NCI-H1694 (cell line): ENCODE measurements at regions not wholly inside any gene's neighbourhood (a gene's known extent, or its start where the extent isn't known, plus 50 kb on each side); places are given as distances from the start of the nearest gene placed in this dataset.

Experiments
- DNase-seq: peaks from one replicate; lab custom pipeline; 2025; lab: John Stamatoyannopoulos, UW

DNA sequence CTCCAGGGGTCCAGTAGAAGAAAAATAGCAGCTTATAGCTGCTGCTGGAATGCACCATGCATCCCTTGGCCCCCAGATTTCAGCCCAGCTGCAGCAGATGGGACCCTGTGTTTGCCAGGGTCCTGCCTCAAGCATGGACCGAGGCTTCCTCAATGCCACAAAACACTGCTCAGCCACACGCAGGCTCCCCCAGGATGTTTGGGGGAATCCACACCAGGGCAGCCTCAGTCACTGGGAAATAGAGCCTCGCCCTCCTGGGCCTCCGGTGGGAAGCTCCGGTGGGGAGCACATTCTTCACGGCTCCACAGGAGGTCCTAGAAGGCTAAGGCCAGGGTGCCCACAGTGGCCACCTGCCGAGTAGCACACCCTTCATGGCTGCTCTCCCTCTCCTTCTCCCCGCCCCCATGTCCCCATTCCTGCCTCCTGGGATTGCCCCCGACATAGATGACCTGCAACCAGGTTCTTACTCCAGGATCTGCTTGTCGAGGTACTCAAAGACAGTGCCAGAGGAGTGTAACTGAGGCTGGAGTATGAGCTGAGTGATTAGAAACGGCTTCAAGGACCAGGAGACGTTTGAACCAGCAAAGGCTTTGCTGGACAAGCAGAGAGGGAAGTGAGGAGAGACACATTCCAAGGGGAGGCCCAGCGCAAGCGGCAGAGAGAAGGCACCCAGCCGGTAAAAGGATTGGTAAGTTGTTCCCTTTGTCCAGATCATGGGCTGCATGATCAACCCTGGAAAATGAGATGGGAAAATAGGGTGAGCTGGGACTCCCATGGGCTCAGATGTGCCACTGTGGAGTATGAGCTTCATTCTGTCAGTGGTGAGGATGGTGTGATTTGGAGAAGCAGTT, 110.7 kb upstream of the UQCRFS1 start:
- DNase-seq = no peak

GRCh38 chr19:29324291-29324680, 111.3 kb upstream of the UQCRFS1 start:
- no peak for DNase-seq

DNA sequence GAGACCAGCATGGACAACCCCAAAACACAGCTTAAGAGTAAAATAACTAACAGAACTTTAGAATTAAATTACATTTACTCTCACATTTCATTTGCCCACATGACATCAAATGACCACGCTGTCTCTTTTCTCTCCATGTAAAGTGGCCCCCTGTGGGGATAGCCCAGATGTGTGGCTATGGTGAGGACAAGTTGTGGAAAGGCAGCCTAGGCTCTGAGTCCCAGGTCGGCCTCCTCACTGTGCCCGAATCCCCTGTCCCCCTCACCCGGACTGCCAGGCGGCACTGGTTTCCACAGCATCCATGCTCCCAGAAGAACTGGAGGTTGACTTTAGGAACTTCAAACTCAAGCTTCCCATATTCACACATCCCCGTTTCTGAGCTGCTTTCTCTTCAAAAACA, 111.8 kb upstream of the UQCRFS1 start:
- no peak for DNase-seq

DNA sequence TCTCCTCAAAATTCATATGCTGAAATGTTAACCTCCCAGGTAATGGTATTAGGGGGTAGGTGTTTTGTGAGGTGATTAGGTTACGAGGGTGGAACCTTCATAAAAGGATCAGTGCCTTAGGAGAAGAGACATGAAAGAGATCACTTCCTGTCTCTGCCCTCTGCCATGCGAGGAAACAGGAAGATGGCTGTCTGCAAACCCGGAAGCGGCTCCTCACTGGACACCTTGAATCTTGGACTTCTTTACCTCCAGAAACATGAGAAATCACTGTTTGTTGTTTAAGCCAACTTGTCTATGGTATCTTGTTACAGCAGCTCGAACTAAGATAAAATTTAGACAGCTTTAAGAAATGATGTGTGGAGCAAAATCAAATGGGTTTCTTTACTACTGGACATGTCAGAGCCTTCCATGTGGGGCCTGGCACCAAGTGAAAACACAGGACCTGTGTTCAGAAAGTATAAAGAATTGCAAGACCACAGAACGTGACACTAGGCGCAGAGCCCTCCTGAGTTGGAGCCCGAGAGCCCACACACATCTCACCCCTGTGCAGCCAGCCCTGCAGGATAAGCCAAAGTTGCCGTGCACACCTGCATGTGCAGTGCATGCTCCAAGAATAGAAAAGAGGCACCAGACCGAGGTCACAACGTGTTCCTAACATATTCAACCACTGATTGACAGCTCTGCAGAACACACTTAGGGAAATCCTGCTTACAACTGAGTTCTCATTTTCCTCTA, 112.5 kb upstream of the UQCRFS1 start:
- no peak for DNase-seq

- DNase-seq = no peak
Measured at GRCh38 chr19:29326351-29326750, 113.4 kb upstream of the UQCRFS1 start.

GRCh38 chr19:29326849-29327840, 114.2 kb upstream of the UQCRFS1 start:
- no peak for DNase-seq

GRCh38 chr19:29328586-29328985, 115.6 kb upstream of the UQCRFS1 start:
- no peak for DNase-seq

GRCh38 chr19:29329460-29330134, 116.6 kb upstream of the UQCRFS1 start:
- DNase-seq = no peak

GRCh38 chr19:29336425-29336824, 123.5 kb upstream of the UQCRFS1 start:
- DNase-seq = no peak

DNA sequence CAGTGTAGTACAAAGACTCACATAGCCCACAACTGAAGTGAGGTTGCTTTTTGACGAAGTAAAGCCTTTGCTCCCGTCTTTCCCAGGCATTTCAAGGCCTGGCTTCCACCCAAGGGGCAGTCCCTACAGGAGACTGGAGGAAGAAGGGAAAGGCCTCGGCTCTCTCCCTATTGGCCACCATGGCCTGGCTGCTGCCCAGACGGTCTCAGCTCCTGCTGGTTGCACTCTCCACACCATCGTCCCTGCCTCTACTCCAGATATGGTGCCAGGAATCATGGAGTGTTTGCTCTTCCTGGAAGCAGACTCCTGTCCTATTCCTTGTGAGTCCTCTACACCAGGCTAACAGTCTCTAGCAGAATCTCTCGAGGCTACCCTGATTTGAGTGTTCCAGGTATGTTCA, 124.1 kb upstream of the UQCRFS1 start:
- no peak for DNase-seq

DNA sequence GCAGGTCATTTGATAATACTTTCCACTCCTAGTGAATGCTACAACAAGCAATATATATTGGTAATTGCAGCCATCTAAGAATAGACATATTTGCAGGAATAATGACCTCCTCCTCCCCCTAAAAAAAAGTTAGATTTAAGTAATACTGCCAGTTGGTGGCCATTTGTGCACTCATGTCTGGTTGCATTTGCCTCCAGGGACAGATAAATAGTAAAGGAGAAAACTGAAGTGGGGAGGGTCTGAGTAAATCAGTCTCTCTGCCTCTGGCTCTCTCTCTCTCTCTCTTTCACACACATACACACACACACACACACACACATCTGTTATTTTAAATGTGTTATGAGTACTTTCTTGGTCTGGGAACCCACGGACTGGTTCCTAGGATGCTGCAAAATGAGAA, 125.5 kb upstream of the UQCRFS1 start:
- no peak for DNase-seq

- no peak for DNase-seq
Measured at GRCh38 chr19:29342721-29343120, 129.8 kb upstream of the UQCRFS1 start.

- DNase-seq = no peak
Measured at GRCh38 chr19:29364224-29364726, 151.3 kb upstream of the UQCRFS1 start.

GRCh38 chr19:29364999-29365398, 152.0 kb upstream of the UQCRFS1 start:
- no peak for DNase-seq

GRCh38 chr19:29365836-29366417, 153.0 kb upstream of the UQCRFS1 start:
- DNase-seq = no peak

DNA sequence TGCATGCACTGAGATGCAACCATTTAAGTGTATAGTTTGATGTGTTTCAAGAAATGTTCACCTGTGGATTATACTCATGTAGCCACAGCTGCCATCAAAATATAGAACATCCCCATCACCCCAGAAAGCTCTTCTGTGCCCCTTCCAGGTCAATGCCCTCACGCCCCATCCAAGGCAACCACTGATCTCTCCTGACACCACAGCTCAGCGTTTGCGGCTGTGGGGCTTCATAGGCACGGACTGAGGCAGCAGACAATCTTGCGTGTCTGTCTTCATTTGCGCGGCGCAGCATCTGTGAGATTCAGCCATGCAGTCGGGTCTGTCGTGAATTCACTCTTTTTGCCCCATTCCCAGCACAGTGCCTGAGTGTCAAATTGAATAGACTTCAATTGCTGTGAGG, 153.8 kb upstream of the UQCRFS1 start:
- DNase-seq = no peak

DNA sequence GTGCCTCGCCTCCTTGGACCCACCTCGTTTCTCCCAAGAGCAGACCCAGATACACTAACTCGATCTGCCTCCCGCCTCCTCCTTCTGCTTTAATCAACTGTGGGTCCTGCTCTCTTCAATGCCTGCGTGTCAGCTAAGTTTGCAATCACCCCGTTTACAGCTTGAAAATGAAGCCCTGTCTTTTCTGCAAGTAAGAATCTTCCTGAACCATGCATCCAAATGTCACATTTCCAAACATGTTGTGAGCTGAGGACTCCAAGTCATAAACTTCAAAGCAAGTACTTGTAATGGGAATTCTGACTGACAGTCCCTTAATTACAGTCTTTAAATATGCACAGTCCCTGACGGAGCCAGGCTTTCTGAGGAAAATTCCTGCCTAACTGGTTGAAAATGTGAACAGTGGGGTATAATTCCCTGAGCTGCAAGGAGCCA, 154.9 kb upstream of the UQCRFS1 start:
- DNase-seq = no peak

DNA sequence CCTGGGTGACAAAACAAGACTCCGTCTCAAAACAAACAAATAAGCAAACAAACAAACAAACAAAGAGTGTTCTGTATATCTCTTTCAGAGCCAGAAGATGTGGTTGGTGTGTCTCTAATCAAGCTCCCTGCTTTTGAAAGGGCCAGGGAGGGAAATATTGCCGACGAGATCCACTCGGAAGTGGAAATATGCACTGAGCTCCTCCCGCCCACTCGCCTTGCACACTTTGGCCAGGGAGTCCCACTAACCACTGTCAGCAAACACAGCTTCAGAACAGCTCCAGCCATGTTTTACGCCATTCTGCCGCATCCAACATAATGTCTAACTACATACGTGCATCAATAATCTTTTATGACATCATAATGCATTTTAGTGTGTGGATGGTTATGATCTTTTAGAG, 155.5 kb upstream of the VSTM2B start:
- no peak for DNase-seq

GRCh38 chr19:29371251-29372090, 154.3 kb upstream of the VSTM2B start:
- DNase-seq = no peak

GRCh38 chr19:29372091-29372415, 153.7 kb upstream of the VSTM2B start:
- DNase-seq = no peak
